HG02973 (cell line): ENCODE measurements at regions not wholly inside any gene's neighbourhood (a gene's known extent, or its start where the extent isn't known, plus 50 kb on each side); places are given as distances from the start of the nearest gene placed in this dataset.

Experiments used
- ATAC-seq: cut with Tn5 transposase; IDR thresholded peaks from one replicate; pipeline ENCODE4 v1.9.1; 2021; ENCODE audit warnings: moderate library complexity; ENCODE audit not compliant: unreplicated experiment

GRCh38 chr11:42552786-42553185 is 759.0 kb upstream of the API5 start:
- ATAC-seq, result no peak

- no peak for ATAC-seq
Measured at GRCh38 chr11:42555190-42555589, 756.6 kb upstream of the API5 start.

- no peak for ATAC-seq
Measured at GRCh38 chr11:42571131-42571877, 740.5 kb upstream of the API5 start.

GRCh38 chr11:42571878-42572610 is 739.8 kb upstream of the API5 start:
- ATAC-seq, result no peak

GRCh38 chr11:42576318-42576717 is 735.5 kb upstream of the API5 start:
- no peak for ATAC-seq

- no peak for ATAC-seq
Measured at GRCh38 chr11:42589286-42589685, 722.5 kb upstream of the API5 start.

GRCh38 chr11:42591841-42592240 is 720.0 kb upstream of the API5 start:
- ATAC-seq, result no peak

- ATAC-seq, result no peak
Measured at GRCh38 chr11:42593441-42593840, 718.4 kb upstream of the API5 start.

GRCh38 chr11:42595876-42596275 is 715.9 kb upstream of the API5 start:
- no peak for ATAC-seq

GRCh38 chr11:42596576-42597145 is 715.1 kb upstream of the API5 start:
- no peak for ATAC-seq

GRCh38 chr11:42598341-42598740 is 713.5 kb upstream of the API5 start:
- ATAC-seq, result no peak

- ATAC-seq, result no peak
Measured at GRCh38 chr11:42620796-42621195, 691.0 kb upstream of the API5 start.

GRCh38 chr11:42625757-42626665 is 685.8 kb upstream of the API5 start:
- no peak for ATAC-seq

GRCh38 chr11:42631220-42631843 is 680.5 kb upstream of the API5 start:
- ATAC-seq, result no peak

- no peak for ATAC-seq
Measured at GRCh38 chr11:42646959-42647358, 664.8 kb upstream of the API5 start.

- ATAC-seq, result no peak
Measured at GRCh38 chr11:42647993-42648392, 663.8 kb upstream of the API5 start.

GRCh38 chr11:42651621-42652020 is 660.2 kb upstream of the API5 start:
- ATAC-seq, result no peak

- no peak for ATAC-seq
Measured at GRCh38 chr11:42657169-42657568, 654.6 kb upstream of the API5 start.

GRCh38 chr11:42661942-42662341 is 649.9 kb upstream of the API5 start:
- ATAC-seq, result no peak

- ATAC-seq, result no peak
Measured at GRCh38 chr11:42669248-42669976, 642.4 kb upstream of the API5 start.
